ENCODE measurements at regions not wholly inside any gene's neighbourhood (a gene's known extent, or its start where the extent isn't known, plus 50 kb on each side); places are given as distances from the start of the nearest gene placed in this dataset.

DNA sequence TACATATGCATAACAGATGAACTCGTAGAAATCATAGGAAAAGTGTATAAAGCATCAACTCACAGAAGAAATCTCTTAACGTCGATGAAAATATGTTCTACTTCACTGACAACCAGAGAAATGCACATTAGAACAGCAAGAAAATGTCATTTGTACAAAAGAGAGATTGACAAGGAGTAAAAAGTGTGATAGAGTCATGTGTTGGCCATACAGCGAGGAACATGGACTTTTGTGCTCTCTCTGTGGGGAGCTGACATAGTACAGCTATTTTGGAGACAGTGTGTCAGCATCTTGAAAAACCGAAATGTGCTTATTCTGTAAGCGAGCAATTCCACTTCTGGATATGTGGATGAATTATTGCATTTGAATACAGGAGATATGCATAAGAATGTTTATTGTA, 477.9 kb downstream of the ICE1 start:
- TF ChIP-seq EP300 (IDR thresholded peaks at IDR 0.05), result no peak
- no peak for TF ChIP-seq POLR2A (IDR thresholded peaks at IDR 0.05)
- TF ChIP-seq, protein P1, sequence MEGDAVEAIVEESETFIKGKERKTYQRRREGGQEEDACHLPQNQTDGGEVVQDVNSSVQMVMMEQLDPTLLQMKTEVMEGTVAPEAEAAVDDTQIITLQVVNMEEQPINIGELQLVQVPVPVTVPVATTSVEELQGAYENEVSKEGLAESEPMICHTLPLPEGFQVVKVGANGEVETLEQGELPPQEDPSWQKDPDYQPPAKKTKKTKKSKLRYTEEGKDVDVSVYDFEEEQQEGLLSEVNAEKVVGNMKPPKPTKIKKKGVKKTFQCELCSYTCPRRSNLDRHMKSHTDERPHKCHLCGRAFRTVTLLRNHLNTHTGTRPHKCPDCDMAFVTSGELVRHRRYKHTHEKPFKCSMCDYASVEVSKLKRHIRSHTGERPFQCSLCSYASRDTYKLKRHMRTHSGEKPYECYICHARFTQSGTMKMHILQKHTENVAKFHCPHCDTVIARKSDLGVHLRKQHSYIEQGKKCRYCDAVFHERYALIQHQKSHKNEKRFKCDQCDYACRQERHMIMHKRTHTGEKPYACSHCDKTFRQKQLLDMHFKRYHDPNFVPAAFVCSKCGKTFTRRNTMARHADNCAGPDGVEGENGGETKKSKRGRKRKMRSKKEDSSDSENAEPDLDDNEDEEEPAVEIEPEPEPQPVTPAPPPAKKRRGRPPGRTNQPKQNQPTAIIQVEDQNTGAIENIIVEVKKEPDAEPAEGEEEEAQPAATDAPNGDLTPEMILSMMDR (IDR thresholded peaks at IDR 0.05), result no peak
